Left lung (tissue), 4 donors: ENCODE measurements at regions not wholly inside any gene's neighbourhood (a gene's known extent, or its start where the extent isn't known, plus 50 kb on each side); places are given as distances from the start of the nearest gene placed in this dataset.

Experiments used
- ATAC-seq: fragments of 200-7000 bp; cut with Tn5 transposase; one replicate; pipeline ENCODE4 v1.9.1; 2020; ENCODE audit warnings: moderate library complexity
- DNase-seq, 4 donors: peaks; one replicate each; pipeline ENCODE4 v3.0.0-alpha.2; 2013 to 2020
- H3K27ac ChIP-seq, 2 donors: fragments of 200-600 bp; sonication (generic) in 1 of 2; one replicate each; pipeline versions ENCODE4 v1.5.0 to v1.8.0; 2020 to 2021
- H3K27me3 ChIP-seq, 2 donors: fragments of 200-600 bp; sonication (generic) in 1 of 2; one replicate each; pipeline versions ENCODE4 v1.5.0 to v1.8.0; 2020 to 2021
- H3K36me3 ChIP-seq, 2 donors: fragments of 200-600 bp; sonication (generic) in 1 of 2; one replicate each; pipeline versions ENCODE4 v1.5.0 to v1.8.0; 2020 to 2021
- H3K4me1 ChIP-seq, 2 donors: fragments of 200-600 bp; one replicate each; pipeline ENCODE4 v1.8.0; 2021
- H3K4me3 ChIP-seq, 2 donors: fragments of 200-600 bp; sonication (generic) in 1 of 2; one replicate each; pipeline versions ENCODE4 v1.5.0 to v1.8.0; 2020 to 2021; ENCODE audit warnings: mild to moderate bottlenecking in 1 of 2
- H3K9me3 ChIP-seq, 2 donors: fragments of 200-600 bp; sonication (generic) in 1 of 2; one replicate each; pipeline versions ENCODE4 v1.5.0 to v1.8.0; 2020 to 2021
- intact Hi-C, 2 donors: fragments of 100-400 bp; cut with DNase I; formaldehyde crosslinking; loops; one replicate each; pipeline versions ENCODE4 v1.11.2 to v1.14.2; 2022
- TF ChIP-seq, protein P1 (sequence below), 2 donors: fragments of 200-600 bp; sonication (generic) in 1 of 2; IDR thresholded peaks; one replicate each; pipeline versions ENCODE4 v1.5.0 to v1.8.0; 2021; ENCODE audit warnings: antibody characterized with exemption in 2 of 2
- donor health status: DM: no; HTN: yes; CAD: no.
- donor health status: DM: no; HTN: no; CAD: no.

DNA sequence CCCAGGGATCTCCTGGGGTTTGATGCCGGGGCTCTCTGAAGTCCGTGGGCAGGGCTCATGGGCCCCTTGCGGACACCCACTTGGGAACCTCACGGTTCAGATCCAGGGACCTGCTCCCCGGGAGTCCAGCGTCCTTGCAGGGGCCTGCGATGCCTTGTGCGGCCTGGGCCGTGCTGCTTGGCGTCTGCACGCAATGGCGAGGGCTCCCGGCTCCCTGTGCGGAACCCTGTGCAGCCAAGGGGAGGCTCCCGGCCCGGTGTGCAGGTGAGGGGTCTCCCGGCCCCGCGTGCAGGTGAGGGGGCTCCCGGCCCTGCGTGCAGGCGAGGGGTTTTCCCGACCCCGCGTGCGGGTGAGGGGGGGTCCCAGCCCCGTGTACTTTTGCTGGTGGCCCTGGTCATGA, 146.7 kb downstream of the DNAJB6 start:
- intact Hi-C loops: no loop called here
- ATAC-seq (no peak), DNase-seq (peak in 1 of 4 donors; percentile 83)
- Histone ChIP-seq H3K27ac (no peak overlapping the region), H3K4me1 (no peaks in the 10 kb centered on the region), H3K36me3 (no peaks in the 10 kb centered on the region), H3K9me3 (no peaks in the 10 kb centered on the region), H3K4me3 (no peak overlapping the region), H3K27me3 (peaks cover 0 to 38% of the 10 kb centered on the region in 2 donors)
- TF ChIP-seq, protein P1, sequence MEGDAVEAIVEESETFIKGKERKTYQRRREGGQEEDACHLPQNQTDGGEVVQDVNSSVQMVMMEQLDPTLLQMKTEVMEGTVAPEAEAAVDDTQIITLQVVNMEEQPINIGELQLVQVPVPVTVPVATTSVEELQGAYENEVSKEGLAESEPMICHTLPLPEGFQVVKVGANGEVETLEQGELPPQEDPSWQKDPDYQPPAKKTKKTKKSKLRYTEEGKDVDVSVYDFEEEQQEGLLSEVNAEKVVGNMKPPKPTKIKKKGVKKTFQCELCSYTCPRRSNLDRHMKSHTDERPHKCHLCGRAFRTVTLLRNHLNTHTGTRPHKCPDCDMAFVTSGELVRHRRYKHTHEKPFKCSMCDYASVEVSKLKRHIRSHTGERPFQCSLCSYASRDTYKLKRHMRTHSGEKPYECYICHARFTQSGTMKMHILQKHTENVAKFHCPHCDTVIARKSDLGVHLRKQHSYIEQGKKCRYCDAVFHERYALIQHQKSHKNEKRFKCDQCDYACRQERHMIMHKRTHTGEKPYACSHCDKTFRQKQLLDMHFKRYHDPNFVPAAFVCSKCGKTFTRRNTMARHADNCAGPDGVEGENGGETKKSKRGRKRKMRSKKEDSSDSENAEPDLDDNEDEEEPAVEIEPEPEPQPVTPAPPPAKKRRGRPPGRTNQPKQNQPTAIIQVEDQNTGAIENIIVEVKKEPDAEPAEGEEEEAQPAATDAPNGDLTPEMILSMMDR (IDR thresholded peaks at IDR 0.05): no peak

GRCh38 chr7:157483971-157484410, 147.2 kb downstream of the DNAJB6 start:
- DNase-seq (peak in 1 of 4 donors; percentile 68), ATAC-seq (no peak)
- Histone ChIP-seq H3K27ac (no peak overlapping the region), H3K9me3 (no peaks in the 10 kb centered on the region), H3K4me1 (no peaks in the 10 kb centered on the region), H3K36me3 (no peaks in the 10 kb centered on the region), H3K27me3 (peaks cover 0 to 38% of the 10 kb centered on the region in 2 donors), H3K4me3 (no peak overlapping the region)
- intact Hi-C loops: no loop called here
- TF ChIP-seq, protein P1 (IDR thresholded peaks at IDR 0.05): no peak

GRCh38 chr7:157484411-157485081, 147.7 kb downstream of the DNAJB6 start:
- Histone ChIP-seq H3K27ac (no peak overlapping the region), H3K4me1 (no peaks in the 10 kb centered on the region), H3K4me3 (no peak overlapping the region), H3K36me3 (no peaks in the 10 kb centered on the region), H3K9me3 (no peaks in the 10 kb centered on the region), H3K27me3 (peaks cover 0 to 38% of the 10 kb centered on the region in 2 donors)
- intact Hi-C loops: no loop called here
- ATAC-seq (no peak), DNase-seq (peak in 1 of 4 donors; percentile 69)
- TF ChIP-seq, protein P1 (IDR thresholded peaks at IDR 0.05): no peak

GRCh38 chr7:157485361-157485831, 148.6 kb downstream of the DNAJB6 start:
- H3K27me3 ChIP-seq: peaks cover 0 to 38% of the 10 kb centered on the region in 2 donors
- peak in 1 of 4 donors; percentile 43 for DNase-seq
- no peak overlapping the region for H3K27ac ChIP-seq
- TF ChIP-seq, protein P1 (IDR thresholded peaks at IDR 0.05): no peak
- ATAC-seq: no peak
- H3K4me3 ChIP-seq: no peak overlapping the region
- no peaks in the 10 kb centered on the region for H3K9me3 ChIP-seq
- intact Hi-C loops: no loop called here
- no peaks in the 10 kb centered on the region for H3K4me1 ChIP-seq
- no peaks in the 10 kb centered on the region for H3K36me3 ChIP-seq

GRCh38 chr7:157486007-157486755, 149.4 kb downstream of the DNAJB6 start:
- Histone ChIP-seq H3K4me3 (no peak overlapping the region), H3K27ac (no peak overlapping the region), H3K9me3 (no peaks in the 10 kb centered on the region), H3K36me3 (no peaks in the 10 kb centered on the region), H3K4me1 (no peaks in the 10 kb centered on the region), H3K27me3 (peaks cover 0 to 33% of the 10 kb centered on the region in 2 donors)
- DNase-seq (peak in 1 of 4 donors; percentile 28), ATAC-seq (no peak)
- TF ChIP-seq, protein P1 (IDR thresholded peaks at IDR 0.05): no peak
- intact Hi-C loops: no loop called here
